NCI-H82 (cell line): ENCODE measurements at regions not wholly inside any gene's neighbourhood (a gene's known extent, or its start where the extent isn't known, plus 50 kb on each side); places are given as distances from the start of the nearest gene placed in this dataset.
"Not testable (repeated sequence)": the region's sequence is repeated elsewhere in the genome, so short reads cannot be mapped to it uniquely, and the experiment has no call there.

Experiments used
- DNase-seq: peaks from one replicate; lab custom pipeline; 2025; lab: John Stamatoyannopoulos, UW

DNA sequence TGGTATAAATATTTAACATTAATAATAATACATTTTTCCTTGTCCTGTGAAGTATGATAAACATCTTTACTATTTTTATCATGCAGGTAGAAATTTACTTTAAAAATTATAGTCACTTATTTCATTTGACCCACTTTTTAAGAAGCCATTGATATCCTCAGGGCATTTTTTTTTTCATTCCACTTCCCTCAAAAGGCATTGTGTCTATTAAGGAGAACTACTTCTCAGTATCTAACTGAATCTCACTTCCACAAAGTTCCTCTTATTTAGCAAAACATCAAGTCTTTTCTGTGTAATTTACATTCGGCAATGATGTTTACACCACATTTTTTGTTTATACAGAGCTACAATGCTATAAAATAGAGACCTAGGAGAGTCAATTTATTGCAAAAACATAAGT is 388.2 kb upstream of the AKR1E2 start:
- DNase-seq = no peak

DNA sequence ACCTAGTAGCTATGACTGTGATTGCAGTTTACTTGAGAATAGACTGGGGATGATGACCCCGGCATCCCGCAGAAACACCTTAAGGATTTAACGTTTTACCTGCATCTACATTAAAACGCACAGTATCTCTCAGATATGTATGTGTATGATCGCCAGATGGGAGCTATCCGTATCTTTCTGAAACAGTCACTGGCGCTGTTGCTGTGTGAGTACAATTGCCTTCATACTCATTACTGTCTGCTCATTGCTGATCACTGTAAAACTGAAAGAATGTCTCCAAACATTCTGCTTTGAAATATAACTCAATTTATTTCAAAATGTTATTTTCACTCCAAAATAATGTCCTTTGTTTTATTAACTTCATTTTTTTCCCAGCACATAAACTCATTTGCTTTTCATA is 388.9 kb upstream of the AKR1E2 start:
- DNase-seq = no peak

GRCh38 chr10:4436103-4436502 is 389.9 kb upstream of the AKR1E2 start:
- DNase-seq = no peak

DNA sequence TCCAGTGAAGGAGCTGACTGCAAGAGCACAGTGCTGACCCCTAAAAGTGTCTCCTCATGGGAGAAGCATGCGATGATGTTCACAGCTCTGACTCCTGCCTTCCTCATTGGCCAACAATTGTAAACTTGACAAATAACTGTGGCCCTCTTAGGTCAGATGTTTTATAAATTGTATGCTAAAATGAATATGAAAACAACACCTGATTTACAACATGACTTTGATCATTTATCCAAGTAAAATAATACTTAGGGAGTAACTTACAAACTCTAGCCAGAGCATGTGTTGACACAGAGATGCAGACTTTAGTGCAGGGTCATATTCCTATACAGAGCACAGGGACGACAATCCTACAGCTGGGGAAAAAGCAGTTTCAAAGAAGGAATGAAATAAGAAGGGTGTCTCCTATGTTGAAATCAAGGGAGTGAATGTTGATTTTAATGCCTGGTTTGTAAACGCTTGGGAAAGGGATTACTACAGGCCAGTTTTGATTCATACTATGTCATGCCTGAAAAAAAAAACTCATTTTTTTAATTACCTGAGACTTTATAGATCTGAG is 391.4 kb upstream of the AKR1E2 start:
- no peak for DNase-seq

- no peak for DNase-seq
These were observed 391.9 kb upstream of the AKR1E2 start for GRCh38 chr10:4434105-4434504.

DNA sequence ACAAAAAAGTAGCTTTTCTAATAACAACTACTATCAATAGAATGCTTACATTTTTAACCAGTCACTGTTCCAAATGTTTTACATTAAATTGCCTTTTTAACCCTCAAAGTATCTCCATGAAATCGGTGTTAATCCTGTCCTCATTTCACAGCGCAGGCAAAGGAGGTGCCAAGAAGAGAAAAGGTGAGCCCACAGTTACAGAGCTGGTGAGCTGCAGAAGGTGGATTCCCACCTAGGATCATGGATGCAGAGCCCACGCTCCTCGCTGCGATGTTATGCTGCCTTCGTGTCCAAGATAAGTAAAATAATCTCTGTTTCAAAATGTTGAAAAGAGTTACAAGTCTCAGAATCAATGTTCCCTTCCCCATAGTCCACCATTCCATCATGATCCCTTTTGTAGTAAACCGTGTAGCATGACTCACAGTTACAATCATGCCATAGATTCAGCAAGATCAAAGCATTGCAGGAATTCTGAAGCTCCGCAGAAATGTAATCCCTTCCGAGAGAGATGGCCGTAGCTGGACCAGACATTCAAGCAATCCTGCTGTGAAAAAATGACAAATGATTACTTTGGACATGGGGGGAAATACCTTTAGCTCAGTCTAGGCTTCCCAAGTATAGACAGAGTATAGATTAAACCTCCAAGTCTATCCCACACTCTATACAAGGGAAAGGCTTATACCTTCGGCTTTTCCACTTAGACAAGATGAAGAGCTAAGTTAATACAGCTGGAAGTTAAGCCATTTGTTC is 394.7 kb upstream of the AKR1E2 start:
- peak; percentile 86 for DNase-seq

DNA sequence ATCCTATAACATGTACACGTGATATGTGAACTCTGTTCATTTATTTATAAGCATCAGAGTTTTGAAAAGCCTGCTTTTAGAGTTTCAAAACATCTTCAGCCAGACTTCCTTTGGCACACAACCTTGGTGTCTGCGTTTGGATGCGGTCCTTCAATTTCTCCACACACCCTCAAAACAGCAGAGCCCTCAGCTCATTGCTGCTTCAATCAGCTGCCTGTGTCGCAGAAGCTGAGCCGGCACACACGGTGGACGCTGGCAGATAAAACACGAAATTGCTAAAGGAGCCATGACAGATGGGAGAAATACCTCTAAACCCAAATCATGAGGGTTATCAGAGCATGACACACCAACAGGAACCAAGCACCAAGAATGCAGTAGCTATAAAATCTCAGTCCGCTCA is 396.4 kb upstream of the AKR1E2 start:
- DNase-seq = peak; percentile 2

GRCh38 chr10:4427532-4427931 is 398.5 kb upstream of the AKR1E2 start:
- DNase-seq = no peak

DNA sequence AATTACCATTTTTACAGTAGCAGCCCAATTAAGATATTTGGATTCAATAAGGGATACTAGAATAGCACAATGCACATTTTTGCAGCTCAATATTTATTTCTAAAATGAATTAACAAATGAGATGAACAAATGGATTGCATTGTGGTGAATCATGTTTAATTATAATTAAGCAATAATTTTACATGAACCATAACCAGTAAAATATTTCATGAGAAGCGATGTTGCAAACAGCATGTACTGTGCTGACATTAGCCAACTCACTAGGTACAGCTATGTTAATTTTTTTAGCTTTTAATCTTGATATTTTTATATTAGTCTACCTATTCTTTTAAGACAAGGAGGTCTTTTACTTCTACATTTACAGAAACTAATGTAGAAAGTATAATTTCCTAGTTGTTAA is 399.1 kb upstream of the AKR1E2 start:
- no peak for DNase-seq

DNA sequence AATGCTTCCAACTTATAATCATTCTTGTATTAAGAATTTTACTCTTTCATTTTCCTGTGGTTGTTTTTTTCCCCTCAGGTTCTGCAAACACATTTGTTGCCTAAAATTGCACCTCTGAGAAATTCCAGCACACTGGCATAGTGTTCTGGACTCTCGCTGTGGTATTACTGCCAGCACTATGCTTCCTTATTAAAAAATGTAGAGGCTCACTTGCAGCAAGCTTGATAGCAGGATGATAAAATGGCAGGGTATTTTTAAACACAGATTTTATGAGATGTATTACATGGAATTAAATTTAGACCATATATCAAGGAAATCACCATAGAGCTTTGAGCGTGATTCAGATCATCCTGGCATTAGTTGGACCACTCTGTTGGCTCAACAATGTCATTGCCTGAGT is 416.7 kb upstream of the AKR1E2 start:
- DNase-seq = no peak

DNA sequence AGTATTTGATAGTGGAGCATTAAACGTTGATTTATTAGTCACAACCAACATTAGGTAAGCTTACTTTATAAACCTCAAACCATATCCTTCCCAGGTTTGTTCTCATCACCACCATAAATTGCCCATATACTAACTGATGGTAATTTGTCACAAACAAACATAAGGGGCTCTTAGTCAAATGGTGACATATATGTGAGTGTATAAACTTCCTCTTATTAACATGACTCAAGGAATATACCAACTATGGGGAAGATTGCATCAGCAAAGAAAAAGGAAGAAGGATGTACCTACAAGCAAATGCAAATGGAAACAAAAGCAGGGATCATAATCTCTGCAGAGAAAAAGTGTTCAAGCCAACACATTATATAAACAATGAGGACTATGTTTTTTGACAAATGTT is 418.2 kb upstream of the AKR1E2 start:
- no peak for DNase-seq

- no peak for DNase-seq
These were observed 420.2 kb upstream of the AKR1E2 start for GRCh38 chr10:4405828-4406227.

DNA sequence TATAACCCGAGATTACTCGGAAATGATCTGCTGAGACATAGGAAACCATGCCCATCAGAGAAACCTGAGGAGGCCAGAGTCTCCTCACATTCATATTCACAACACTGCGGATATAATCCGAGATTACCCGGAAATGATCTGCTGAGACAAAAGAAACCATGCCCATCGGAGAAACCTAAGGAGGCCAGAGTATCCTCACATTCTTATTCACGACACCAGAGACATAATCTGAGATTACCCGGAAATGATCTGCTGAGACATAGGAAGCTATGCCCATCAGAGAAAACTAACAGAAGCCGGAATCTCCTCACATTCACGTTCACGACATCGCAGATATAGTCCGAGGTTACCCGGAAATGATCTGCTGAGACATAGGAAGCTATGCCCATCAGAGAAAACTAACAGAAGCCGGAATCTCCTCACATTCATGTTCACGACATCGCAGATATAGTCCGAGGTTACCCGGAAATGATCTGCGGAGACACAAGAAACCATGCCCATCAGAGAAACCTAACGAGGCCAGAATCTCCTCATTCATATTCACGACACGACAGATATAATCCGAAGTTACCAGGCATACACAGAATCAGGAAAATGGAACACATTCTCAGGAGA is 422.3 kb upstream of the AKR1E2 start:
- DNase-seq = no peak

DNA sequence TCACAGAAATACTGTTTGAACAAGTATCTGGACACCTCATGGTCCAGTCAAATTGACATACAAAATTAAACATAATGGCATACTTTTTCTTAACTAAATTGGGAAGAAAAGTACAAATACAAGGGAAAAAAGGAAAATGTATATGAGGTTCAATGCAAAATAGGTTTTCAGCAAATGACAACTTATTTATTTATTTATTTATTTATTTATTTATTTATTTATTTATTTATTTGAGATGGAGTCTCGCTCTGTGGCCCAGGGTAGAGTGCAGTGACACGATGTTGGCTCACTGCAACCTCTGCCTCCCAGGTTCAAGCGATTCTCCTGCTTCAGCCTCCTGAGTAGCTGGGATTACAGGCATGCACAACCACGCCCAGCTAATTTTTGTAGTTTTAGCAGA is 424.9 kb upstream of the AKR1E2 start:
- not testable (repeated sequence) for DNase-seq

DNA sequence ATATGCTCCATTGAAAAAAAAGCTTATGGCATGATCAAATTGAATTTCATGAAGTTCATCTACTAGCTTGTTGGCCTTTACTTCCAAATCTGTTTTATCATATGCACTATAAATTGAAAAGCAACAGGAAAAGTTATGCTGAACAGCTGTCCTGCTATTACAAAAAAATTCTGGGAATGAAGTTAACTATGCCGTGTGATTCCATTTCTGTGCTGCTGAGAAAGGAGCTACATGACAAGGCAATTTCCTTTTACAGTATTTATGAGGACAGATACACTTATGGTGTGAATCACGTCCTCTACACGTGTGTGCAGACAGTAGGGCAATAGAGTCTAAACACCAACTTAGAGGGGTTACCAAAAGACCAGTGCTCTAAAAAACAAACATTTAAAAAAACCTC is 426.5 kb upstream of the AKR1E2 start:
- DNase-seq = no peak

GRCh38 chr10:4398602-4399001 is 427.4 kb upstream of the AKR1E2 start:
- DNase-seq = no peak

GRCh38 chr10:4397337-4397736 is 428.7 kb upstream of the AKR1E2 start:
- DNase-seq = no peak

DNA sequence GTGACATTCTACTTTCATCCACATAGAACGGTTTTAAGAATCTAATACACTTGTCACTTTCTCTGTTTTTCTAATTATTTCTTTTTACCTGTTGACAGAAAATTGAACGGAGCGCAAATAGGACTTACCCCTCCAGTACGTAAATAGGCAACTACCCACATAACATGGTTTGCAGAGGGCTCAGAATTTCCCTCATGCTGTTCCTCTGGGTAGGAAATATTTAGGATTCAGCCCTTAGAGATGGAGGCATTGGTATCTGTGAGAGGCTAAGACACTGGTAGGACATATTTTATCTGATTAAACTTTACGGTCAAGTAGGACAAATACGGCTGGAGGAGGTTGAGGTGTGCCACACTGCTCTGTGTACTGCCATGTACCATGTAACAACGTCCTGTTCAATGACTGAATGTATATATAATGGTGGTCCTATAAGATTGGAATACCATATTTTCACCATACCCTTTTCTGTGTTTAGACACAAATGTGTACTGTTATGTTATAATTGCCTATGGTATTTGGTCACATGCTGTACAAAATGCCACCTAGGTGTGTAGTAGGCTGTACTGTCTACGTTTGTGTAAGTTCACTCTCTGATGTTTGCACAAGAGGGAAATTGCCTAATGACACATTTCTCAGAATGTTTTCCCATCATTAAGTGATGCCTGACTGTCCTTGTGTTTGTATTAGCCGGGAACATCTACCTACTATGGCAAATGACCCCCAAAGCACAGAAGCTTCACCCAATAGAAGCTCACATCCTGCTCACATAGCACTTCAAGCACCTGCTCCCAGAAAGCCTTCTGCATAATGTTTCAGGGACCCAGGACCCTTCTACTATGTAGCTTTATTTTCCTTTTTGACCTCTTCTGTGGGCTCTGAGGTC is 429.4 kb upstream of the AKR1E2 start:
- no peak for DNase-seq

DNA sequence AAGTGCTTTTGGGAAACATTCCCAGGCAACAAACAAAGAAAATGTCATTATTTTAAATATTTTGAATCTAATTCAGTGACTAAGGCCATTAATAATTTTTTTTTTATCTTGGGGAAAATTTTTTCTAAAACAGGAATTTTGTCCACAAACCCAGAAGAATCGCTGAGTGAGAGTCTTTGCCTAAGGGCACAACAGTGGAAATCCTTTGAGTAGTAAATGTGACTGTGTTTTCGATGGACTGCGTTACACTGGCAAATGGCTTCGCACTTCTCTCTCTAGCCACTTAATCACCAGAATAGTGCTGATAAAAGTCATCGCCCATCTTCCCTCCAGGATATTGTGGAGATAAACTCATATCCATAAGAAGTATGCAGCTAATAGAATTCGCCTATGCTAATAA is 430.3 kb upstream of the AKR1E2 start:
- no peak for DNase-seq

GRCh38 chr10:4394455-4394854 is 431.6 kb upstream of the AKR1E2 start:
- DNase-seq = not testable (repeated sequence)

- DNase-seq = peak; percentile 3
These were observed 434.3 kb upstream of the AKR1E2 start for GRCh38 chr10:4391683-4392082.

DNA sequence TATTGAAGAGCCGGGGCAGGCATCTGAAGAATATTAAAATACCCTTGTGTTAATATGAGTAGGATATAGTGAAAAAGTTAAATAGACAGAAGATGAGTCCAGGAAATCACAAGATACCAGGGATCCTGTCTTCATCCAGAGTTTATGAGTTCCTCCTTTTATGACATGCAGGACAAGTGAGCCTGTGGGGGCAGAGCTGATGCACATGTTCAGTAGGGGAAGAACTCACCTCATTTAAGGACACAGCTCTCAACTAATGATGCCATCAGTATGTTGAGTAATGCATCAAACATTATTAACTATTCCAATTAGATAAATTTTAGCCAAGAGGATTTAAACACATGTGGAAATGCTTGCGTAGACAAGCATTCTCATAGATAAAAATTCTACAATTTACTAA is 435.8 kb upstream of the AKR1E2 start:
- no peak for DNase-seq
